Right renal cortex interstitium (tissue), 3 donors: ENCODE measurements at regions not wholly inside any gene's neighbourhood (a gene's known extent, or its start where the extent isn't known, plus 50 kb on each side); places are given as distances from the start of the nearest gene placed in this dataset.
"Not testable (repeated sequence)": the region's sequence is repeated elsewhere in the genome, so short reads cannot be mapped to it uniquely, and the experiment has no call there.

ENCODE experiments used
- DNase-seq, 3 donors: peaks; one replicate each; pipeline ENCODE4 v3.0.0-alpha.2; 2013; ENCODE audit warnings: low read depth in 3 of 3, low spot score in 2 of 3

- no peak for DNase-seq
These were observed 286.5 kb upstream of the ADGRL3 start for GRCh38 chr4:60913671-60914070.

GRCh38 chr4:60921735-60922134, 278.4 kb upstream of the ADGRL3 start:
- DNase-seq, result not testable (repeated sequence)

- DNase-seq, result no peak
These were observed 277.1 kb upstream of the ADGRL3 start for GRCh38 chr4:60923075-60923474.

- no peak for DNase-seq
These were observed 273.5 kb upstream of the ADGRL3 start for GRCh38 chr4:60926624-60927023.

GRCh38 chr4:60930866-60931265, 269.3 kb upstream of the ADGRL3 start:
- DNase-seq, result no peak

GRCh38 chr4:60934566-60935295, 265.4 kb upstream of the ADGRL3 start:
- no peak for DNase-seq

GRCh38 chr4:60938181-60938580, 261.9 kb upstream of the ADGRL3 start:
- no peak for DNase-seq

- no peak for DNase-seq
These were observed 261.5 kb upstream of the ADGRL3 start for GRCh38 chr4:60938621-60939020.

GRCh38 chr4:60944060-60944459, 256.1 kb upstream of the ADGRL3 start:
- no peak for DNase-seq

GRCh38 chr4:60945641-60946040, 254.5 kb upstream of the ADGRL3 start:
- DNase-seq, result no peak

- DNase-seq, result no peak
These were observed 252.1 kb upstream of the ADGRL3 start for GRCh38 chr4:60948008-60948407.

- DNase-seq, result no peak
These were observed 247.2 kb upstream of the ADGRL3 start for GRCh38 chr4:60952921-60953320.

GRCh38 chr4:60953826-60954225, 246.3 kb upstream of the ADGRL3 start:
- no peak for DNase-seq

- DNase-seq, result no peak
These were observed 237.8 kb upstream of the ADGRL3 start for GRCh38 chr4:60962286-60962685.

GRCh38 chr4:60981534-60981933, 218.6 kb upstream of the ADGRL3 start:
- no peak for DNase-seq

- DNase-seq, result no peak
These were observed 211.0 kb upstream of the ADGRL3 start for GRCh38 chr4:60989141-60989540.

GRCh38 chr4:60992037-60992436, 208.1 kb upstream of the ADGRL3 start:
- DNase-seq, result no peak

GRCh38 chr4:61003301-61003700, 196.8 kb upstream of the ADGRL3 start:
- DNase-seq, result no peak

- no peak for DNase-seq
These were observed 195.4 kb upstream of the ADGRL3 start for GRCh38 chr4:61004651-61005170.

GRCh38 chr4:61011051-61011450, 189.1 kb upstream of the ADGRL3 start:
- no peak for DNase-seq

GRCh38 chr4:61011936-61012335, 188.2 kb upstream of the ADGRL3 start:
- DNase-seq, result not testable (repeated sequence)

- no peak for DNase-seq
These were observed 175.5 kb upstream of the ADGRL3 start for GRCh38 chr4:61024610-61025009.

- no peak for DNase-seq
These were observed 172.2 kb upstream of the ADGRL3 start for GRCh38 chr4:61027939-61028338.
